ENCODE measurements at regions not wholly inside any gene's neighbourhood (a gene's known extent, or its start where the extent isn't known, plus 50 kb on each side); places are given as distances from the start of the nearest gene placed in this dataset.

DNA sequence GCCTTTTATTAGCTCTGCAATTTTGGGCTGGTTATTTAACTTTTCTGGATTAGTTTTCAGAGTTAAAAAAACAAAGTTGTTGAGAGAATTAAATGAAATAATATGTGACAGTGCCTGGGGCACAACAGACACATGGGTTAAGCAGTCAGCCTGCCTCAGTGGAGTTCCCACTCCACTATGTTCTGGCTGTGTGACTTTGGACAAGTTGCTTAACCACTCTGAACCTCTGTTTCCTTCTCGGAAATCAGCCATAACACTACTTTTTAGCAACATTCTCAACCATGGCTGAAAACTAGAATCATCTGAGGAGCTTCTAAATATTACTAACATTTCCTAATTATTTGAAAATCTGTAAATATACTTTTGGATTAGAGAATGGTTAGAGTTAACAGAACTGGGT lies 56.5 kb upstream of the SLC6A11 start:
- TF ChIP-seq, protein P1, sequence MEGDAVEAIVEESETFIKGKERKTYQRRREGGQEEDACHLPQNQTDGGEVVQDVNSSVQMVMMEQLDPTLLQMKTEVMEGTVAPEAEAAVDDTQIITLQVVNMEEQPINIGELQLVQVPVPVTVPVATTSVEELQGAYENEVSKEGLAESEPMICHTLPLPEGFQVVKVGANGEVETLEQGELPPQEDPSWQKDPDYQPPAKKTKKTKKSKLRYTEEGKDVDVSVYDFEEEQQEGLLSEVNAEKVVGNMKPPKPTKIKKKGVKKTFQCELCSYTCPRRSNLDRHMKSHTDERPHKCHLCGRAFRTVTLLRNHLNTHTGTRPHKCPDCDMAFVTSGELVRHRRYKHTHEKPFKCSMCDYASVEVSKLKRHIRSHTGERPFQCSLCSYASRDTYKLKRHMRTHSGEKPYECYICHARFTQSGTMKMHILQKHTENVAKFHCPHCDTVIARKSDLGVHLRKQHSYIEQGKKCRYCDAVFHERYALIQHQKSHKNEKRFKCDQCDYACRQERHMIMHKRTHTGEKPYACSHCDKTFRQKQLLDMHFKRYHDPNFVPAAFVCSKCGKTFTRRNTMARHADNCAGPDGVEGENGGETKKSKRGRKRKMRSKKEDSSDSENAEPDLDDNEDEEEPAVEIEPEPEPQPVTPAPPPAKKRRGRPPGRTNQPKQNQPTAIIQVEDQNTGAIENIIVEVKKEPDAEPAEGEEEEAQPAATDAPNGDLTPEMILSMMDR (IDR thresholded peaks at IDR 0.05; ENCODE audit: low read depth, low read length): no peak
- no peak for TF ChIP-seq EZH2phosphoT487 (IDR thresholded peaks at IDR 0.05; ENCODE audit: low read depth)

Measured in OCI-LY3 (cell line).